22Rv1 (cell line): ENCODE measurements at regions not wholly inside any gene's neighbourhood (a gene's known extent, or its start where the extent isn't known, plus 50 kb on each side); places are given as distances from the start of the nearest gene placed in this dataset.

Source experiments
- CTCF ChIP-seq: fragments of 450-650 bp; IDR thresholded peaks from 2 replicates; pipeline ENCODE4 v1.5.1; 2017; ENCODE audit warnings: mild to moderate bottlenecking
- ZFX ChIP-seq: fragments of 450-650 bp; IDR thresholded peaks from 2 replicates; pipeline ENCODE4 v1.6.1; 2017; ENCODE audit warnings: antibody characterized with exemption, borderline replicate concordance

- no peak for TF ChIP-seq CTCF
- no peak for TF ChIP-seq ZFX
These were observed 76.5 kb upstream of the TOP1 start for GRCh38 chr20:40952136-40952535.
